Keratinocyte (primary cell): ENCODE measurements at regions not wholly inside any gene's neighbourhood (a gene's known extent, or its start where the extent isn't known, plus 50 kb on each side); places are given as distances from the start of the nearest gene placed in this dataset.
"Not testable (repeated sequence)": the region's sequence is repeated elsewhere in the genome, so short reads cannot be mapped to it uniquely, and the experiment has no call there.

ENCODE experiments used
- CTCF ChIP-seq, 3 experiments: IDR thresholded peaks in 1 of 3; conservative IDR thresholded peaks in 1 of 3; optimal IDR thresholded peaks in 1 of 3; 2 replicates in 2 of 3; 3 replicates in 1 of 3; pipeline versions ENCODE3 to v1.5.1; 2011; ENCODE audit warnings: low read length in 3 of 3, mild to moderate bottlenecking in 3 of 3, moderate library complexity in 2 of 3, control low read depth in 1 of 3, inconsistent platforms in 1 of 3; ENCODE audit not compliant: insufficient read depth in 2 of 3; ENCODE audit errors: extremely low read depth in 1 of 3
- EZH2 ChIP-seq: IDR thresholded peaks from one replicate; pipeline ENCODE4 v1.6.1; 2012; ENCODE audit warnings: inconsistent platforms, mild to moderate bottlenecking, low read length, moderate library complexity

- TF ChIP-seq CTCF (optimal IDR thresholded peaks at IDR 0.05 in 1 of 3, IDR thresholded peaks at IDR 0.05 in 1 of 3, conservative IDR thresholded peaks at IDR 0.05 in 1 of 3; ENCODE audit: extremely low read depth in 1 of 3, insufficient read depth in 2 of 3, low read length in 3 of 3); EZH2: not testable (repeated sequence)
Observed at GRCh38 chr17:22048226-22048625, 355.9 kb downstream of the KCNJ18 start.
